T47D (cell line): ENCODE measurements at regions not wholly inside any gene's neighbourhood (a gene's known extent, or its start where the extent isn't known, plus 50 kb on each side); places are given as distances from the start of the nearest gene placed in this dataset.

Source experiments
- DNase-seq, 2 experiments: peaks; one replicate each; pipeline versions ENCODE4 v3.0.0 to v3.0.0-alpha.2; 2011 to 2012; ENCODE audit warnings: low read depth in 1 of 2, low spot score in 1 of 2
- JUND ChIP-seq: IDR thresholded peaks from 2 replicates; pipeline ENCODE4 v1.6.1; 2012; ENCODE audit warnings: low read depth
- in situ Hi-C: cut with HindIII; loops from 2 replicates; pipeline ENCODE4 v1.10.0; 2016; ENCODE audit warnings: low sequenced_read_pairs, low pct_unique_long_range_greater_than_20kb

DNA sequence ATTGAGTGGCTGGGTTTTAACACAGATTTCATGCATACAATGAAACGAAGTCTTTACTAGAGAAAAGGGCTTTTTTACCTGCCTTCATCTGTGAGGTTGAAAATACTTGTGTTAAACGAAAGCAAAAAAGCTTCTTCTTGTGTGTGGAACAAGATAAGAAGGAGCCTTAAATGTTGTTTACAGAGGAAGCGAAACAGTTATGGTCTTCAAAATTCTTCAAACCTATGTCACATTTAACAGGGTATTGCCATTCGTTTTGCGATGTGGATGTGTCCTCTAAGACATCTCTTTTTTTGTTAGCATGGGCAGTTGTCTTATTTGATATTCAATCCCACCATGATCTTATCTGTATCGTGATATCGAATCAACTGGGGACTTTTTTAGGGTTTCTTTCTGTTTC is 532.6 kb downstream of the TMEM182 start:
- no peak for TF ChIP-seq JUND
- DNase-seq: no peak
- in situ Hi-C loops: no loop called here

- DNase-seq: no peak
- no peak for TF ChIP-seq JUND
- in situ Hi-C loops: no loop called here
These were observed 533.8 kb downstream of the TMEM182 start for GRCh38 chr2:103295591-103295990.

- TF ChIP-seq JUND: no peak
- DNase-seq: no peak
- in situ Hi-C loops: no loop called here
These were observed 562.8 kb downstream of the TMEM182 start for GRCh38 chr2:103324671-103325070.

DNA sequence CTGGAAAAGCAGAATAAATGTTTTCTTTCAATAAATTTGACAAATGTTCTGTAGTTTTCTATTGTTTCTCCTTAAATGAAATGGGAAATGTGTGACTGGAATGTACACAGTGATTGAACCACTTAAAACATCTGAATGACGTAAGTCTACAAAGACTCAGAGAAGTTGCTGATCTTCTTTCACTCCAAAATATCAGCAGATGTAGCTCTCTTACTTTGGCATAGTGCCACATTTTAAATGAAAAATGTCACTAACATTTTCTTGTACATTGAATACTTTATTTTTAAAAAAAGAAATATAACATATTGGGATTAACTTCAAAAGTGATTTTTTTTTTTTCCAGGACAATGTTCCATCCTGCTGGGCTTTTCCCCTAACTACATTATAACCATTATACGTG is 565.6 kb downstream of the TMEM182 start:
- in situ Hi-C loops: no loop called here
- no peak for TF ChIP-seq JUND

GRCh38 chr2:103327966-103328365 is 566.1 kb downstream of the TMEM182 start:
- in situ Hi-C loops: no loop called here
- no peak for TF ChIP-seq JUND
- DNase-seq: no peak

More for the DNA sequence above, 565.6 kb downstream of the TMEM182 start:
- no peak for DNase-seq

DNA sequence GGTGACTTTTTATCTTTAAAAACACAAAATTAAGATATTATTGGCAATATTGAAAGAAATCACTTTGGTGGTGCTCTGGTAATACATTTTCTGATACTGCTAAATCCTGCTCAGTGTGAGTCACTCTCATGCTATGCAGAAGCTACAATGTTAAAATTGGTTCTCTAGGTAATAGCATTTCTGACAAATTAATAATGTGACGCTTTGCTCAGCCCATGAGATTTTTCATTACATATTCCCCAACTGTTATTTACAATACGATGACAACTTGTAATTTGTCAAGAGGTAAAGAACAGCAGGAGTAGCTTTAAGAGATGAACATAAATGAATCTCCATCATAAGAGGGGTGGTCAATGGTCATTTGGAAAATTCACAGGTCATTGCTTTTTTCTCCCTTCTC is 573.6 kb downstream of the TMEM182 start:
- in situ Hi-C loops: no loop called here
- no peak for TF ChIP-seq JUND
- DNase-seq: no peak

DNA sequence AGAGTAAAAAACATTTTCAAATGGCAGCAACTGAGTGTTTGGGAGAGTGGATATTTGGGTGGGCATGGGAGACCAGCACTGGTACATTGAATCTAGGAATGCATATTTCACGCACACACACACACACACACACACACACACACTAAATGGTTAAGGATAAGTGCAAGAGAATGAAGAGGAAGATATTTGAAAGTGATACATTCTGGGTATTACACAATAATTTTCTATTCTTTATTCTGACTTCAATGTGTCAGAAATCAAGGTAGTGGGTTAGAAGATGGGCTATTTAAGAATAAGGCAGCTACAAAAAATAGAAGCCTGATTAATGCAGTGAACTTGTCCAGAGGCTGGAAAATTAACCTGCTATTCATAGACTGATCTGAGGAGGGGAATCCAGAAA is 577.0 kb downstream of the TMEM182 start:
- in situ Hi-C loops: no loop called here
- DNase-seq: no peak
- TF ChIP-seq JUND: no peak

GRCh38 chr2:103346780-103347179 is 584.9 kb downstream of the TMEM182 start:
- no peak for TF ChIP-seq JUND
- no peak for DNase-seq

DNA sequence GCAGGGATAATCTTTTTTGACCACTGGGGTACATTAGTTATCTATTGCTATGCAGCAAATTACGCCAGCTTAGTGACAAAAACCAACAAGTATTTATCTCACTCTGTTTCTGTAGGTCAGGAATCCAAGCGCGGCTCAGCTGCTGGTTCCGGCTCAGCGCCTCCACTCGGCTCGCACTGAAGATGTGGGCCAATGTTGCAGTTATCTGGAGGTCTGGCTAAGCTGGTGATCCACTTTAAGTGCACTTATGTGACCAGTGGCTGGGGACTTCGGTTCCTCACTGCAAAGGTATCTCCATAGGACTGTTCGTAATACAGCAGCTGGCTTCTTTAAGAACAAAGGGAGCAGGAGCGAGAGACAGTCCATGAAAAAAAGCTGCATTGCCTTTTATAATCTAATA is 591.9 kb downstream of the TMEM182 start:
- TF ChIP-seq JUND: no peak
- DNase-seq: no peak
- in situ Hi-C loops: no loop called here

More at GRCh38 chr2:103346780-103347179, 584.9 kb downstream of the TMEM182 start:
- in situ Hi-C loops: no loop called here

DNA sequence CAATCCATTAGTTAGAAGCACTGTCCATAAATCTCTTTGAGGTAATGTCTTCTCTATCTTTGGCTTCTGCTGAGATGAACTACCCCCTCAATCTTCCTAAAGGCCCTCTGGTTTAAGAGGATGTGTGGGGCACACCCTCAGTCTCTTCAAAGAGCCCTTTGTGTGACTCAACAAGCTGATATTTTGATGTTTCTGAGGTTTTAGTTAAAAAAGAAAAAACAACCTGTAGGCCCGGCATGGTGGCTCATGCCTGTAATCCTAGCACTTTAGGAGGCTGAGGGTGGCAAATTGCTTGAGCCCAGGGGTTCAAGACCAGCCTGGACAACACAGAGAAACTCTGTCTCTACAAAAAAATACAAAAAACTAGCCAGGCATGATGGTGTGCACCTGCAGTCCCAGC is 593.5 kb downstream of the TMEM182 start:
- TF ChIP-seq JUND: no peak

GRCh38 chr2:103361712-103362111 is 599.9 kb downstream of the TMEM182 start:
- TF ChIP-seq JUND: no peak
- DNase-seq: peak in 1 of 2 experiments; percentile 79
- in situ Hi-C loops: no loop called here

More for the DNA sequence above, 593.5 kb downstream of the TMEM182 start:
- in situ Hi-C loops: no loop called here
- DNase-seq: no peak

- TF ChIP-seq JUND: no peak
- in situ Hi-C loops: no loop called here
- DNase-seq: no peak
These were observed 601.8 kb downstream of the TMEM182 start for GRCh38 chr2:103363639-103364038.

- DNase-seq: no peak
- no peak for TF ChIP-seq JUND
- in situ Hi-C loops: no loop called here
These were observed 602.3 kb downstream of the TMEM182 start for GRCh38 chr2:103364177-103364576.

- no peak for TF ChIP-seq JUND
- no peak for DNase-seq
- in situ Hi-C loops: no loop called here
These were observed 603.2 kb downstream of the TMEM182 start for GRCh38 chr2:103365071-103365470.
